ENCODE measurements at regions not wholly inside any gene's neighbourhood (a gene's known extent, or its start where the extent isn't known, plus 50 kb on each side); places are given as distances from the start of the nearest gene placed in this dataset.

DNA sequence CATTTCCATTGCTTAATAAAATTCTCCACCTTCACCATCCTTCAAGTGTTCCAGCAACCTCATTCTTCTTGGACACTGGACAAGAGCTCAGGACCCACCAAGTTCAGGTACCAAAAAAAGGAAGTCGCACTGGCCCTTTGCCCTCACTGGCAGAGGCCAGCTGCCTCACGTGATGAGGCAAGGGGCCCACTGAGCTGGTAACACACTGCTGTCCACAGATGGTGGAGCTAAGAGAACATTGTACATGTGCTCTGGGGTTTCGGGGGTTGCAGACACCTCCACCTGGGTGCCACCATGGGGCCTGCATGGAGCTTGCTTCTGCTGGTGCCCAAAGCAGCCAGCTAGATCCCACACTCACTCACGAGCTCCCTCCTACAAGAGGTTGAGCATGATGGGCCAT is 71.3 kb downstream of the SCG2 start:
- no peak for DNase-seq

DNA sequence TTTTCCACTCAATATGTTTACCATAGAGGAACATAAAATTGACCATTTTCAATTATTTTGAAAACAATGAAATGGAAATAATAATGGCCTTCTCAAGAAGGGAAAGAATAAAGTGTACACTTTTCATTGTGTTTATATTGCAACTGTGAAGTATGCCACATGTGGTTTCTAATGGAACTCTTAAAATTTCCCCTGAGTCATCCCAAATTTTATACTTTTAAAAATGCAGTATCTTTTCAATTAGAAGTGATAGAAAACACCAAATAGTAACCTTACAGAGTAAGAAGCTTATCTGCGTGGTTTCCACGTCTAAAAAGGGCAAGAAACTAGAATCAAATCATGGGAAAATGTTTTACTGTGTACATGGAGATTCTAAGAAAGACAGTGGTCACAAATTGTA is 70.0 kb downstream of the SCG2 start:
- DNase-seq, result no peak

DNA sequence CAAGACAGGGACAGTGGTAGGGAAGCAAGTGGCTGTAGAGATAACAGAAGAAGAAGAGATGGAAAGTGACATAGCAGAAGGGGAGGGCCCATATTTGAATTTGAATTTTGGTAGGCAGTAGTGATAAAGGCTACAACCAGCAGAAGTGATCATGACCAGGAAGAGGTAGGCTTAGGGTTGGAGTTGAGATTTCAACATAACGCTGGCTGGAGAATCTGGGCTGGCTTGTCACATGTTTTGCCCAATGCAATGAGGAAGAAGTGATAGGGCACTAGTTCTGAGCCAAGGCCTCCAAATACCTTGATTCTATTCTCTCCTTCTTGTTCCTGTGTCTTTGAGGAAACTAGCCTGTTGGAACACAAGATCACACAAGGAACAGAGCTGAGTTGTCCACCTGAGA is 69.4 kb downstream of the SCG2 start:
- no peak for DNase-seq

DNA sequence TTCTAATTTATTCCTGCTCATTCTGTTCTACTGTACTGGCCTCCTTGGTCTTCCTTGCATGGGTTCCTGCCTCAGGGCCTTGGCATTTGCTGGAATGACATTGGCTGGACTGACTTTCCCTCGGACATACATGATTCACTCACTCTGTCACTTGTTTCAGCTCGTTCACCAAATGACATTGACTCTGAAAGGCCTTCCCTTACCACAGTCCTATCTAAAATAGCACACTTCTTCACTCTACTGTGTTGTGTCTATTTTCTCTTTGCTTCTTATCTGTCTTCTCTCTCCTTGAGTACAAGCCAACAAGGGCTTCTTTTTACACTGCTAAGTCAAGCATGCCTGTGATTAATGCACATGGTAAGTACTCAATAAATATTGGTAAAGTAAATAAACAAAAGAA is 65.6 kb downstream of the SCG2 start:
- DNase-seq, result no peak

DNA sequence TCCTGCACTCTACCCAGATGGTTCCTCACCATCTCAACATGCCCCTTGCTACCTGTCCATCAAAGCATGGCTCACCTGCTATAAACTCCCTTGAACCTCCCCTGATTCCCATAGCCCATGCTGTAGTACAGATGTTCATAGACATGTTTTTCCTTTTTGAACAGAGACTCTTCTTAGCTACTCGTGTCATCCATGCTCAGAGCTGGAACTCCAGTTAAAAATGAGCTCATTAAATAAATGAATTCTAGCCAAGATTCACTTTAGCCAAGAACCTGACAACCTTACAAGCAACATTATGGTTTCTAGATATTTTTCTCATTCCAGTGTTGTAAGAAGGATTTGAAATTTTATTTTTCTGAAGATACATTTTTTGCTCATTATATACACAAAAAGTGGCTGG is 65.0 kb downstream of the SCG2 start:
- DNase-seq, result no peak

DNA sequence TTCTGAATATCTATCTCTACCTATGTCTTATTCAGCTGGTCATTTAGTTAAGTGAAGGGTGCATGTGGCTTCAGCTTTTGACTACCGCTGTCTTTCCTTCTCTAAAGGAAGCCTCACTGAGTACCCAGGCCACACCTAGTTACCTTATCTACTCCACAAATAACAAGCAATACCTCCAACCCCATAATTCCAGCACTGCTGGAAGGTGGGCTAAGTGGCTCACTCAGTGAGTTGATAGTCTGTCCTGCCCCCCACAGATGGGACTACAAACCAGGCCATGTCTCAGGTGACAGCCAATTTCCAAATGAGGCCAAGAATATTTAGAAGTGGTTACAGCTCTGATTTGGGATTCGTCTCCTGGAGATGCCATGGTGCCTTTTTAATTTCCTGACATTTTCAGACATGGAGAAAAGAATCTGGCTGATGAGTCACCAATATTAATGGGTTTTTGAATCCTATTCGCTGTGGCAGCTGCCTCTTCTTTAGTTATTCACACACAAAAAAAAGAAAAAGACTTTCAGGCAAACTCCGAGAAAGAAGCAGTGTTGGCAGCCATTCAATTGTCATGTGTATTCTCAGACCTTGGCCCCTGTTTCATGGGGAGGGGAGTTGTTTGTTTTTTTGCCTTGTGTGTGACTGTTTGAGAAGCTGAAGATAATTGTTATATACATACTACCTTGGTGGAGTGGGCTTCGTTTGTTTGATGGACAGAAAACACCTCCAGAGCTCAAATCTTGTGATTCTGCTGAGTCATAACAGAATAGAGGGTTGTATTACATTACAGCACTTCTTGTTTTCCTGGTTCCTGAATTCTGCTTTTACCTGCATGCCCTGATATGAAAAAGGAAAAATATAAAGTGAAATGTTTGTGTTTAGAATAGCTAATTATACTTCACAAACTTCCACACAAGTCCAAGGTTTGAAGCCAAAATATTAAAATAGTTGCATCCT is 64.2 kb downstream of the SCG2 start:
- DNase-seq, result peak in 1 of 2 experiments; percentile 47

DNA sequence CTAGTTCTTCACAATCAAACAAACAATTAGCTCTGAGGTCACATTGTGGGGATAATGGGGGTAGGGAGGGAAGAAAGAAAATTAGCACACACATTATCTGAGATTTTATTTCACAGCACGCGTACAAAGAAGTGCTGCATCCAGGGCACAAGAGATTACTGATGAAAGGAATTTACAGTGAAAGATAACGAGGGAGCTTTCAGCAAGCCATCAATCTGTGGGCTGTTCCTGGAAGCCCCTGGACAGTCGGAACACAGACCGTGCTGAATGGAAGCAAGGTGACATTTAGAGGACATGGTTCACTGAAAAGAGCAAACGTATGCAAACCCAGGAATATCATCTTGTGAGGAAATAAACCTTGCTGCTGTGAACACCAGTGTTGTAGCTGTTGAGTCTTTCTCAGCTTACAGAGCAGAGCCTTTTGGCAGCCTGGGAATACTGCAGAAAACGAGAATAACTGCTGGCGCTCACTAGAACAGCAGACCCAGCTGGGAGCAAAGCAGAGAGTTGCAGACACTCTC is 63.2 kb downstream of the SCG2 start:
- peak in 1 of 2 experiments; percentile 31 for DNase-seq

DNA sequence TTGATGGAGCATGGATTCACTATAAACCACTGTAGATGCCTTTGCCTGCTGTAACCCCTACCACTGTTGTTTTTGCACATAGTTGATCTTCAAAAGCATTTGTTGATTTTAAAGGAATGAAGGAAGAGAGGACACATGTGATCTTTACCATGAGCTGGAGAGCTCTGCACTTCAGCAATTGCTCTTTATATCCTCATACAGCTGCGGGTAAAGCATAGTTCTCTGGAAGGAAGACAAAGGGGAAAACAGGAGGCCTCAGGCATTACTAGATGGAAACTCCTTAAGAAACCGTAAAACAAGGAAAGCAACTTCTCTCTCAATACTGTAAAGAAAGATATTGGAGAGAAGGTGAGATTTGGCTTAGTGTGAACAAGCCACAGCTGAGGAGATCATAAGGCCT is 60.6 kb downstream of the SCG2 start:
- no peak for DNase-seq

DNA sequence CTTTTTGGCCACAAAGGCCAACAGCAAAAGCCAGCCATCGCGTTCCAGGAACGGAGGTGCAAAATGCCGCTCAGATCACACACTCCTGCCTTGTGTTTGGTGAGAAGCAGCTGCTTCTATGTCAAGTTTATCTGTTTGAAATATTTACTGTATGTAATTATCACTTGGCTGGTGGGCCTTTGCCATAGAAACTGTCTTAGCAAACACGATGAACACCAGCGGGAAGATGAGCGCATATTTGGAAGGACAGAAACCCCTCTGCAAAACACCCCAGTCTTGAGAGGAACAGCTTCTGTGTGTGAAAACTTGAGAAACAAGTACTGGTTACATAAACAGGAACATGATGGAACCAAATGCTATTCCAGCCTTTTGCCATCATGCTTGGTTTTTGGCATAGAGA is 59.7 kb downstream of the SCG2 start:
- DNase-seq, result peak; percentile 29 to 42

DNA sequence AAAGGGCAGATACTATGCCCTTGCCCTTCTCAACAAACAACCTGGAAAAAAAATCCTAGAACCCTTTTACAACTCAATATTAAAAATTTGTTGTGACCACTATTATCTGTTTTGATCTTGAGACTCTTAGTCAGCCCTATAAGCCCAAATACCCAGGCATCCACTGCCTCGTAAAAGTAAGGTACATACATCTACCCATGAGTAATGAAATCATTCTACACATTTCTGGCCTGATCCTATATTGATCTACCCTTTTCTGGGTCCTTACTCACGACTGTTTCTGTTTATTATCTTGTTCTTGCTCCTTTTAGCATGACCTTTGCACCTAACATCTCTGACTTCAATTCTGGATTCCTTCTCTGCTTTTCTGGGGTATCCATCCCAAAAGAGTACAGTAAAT is 56.8 kb downstream of the SCG2 start:
- no peak for DNase-seq

DNA sequence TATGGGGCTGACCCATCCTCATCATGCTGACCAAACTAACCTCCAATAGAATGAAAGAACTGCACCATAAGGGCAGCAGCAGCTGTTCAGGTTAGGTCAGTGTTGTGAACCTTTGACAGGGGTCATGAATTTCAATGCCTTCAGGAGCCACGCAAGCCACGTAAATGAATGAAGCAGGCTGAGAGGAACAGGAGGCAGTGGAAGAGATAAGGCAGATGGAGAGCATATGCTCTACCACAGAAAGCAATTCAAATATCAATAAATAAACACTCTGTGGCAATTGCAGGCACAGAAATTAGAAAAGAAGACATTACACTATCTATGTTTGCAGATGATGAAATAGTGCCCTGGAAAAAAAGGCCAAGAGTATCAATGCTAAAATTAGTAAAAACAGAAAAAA is 56.3 kb downstream of the SCG2 start:
- DNase-seq, result no peak
